ENCODE measurements at regions not wholly inside any gene's neighbourhood (a gene's known extent, or its start where the extent isn't known, plus 50 kb on each side); places are given as distances from the start of the nearest gene placed in this dataset.

GRCh38 chr12:41836416-41836815, 308.3 kb downstream of the GXYLT1 start:
- Mint-ChIP-seq H3K27ac (no peak overlapping the region), H3K4me1 (no peaks in the 10 kb centered on the region), H3K27me3 (peaks cover 2% of the 10 kb centered on the region), H3K4me3 (no peak overlapping the region), H3K9me3 (no peaks in the 10 kb centered on the region), H3K36me3 (ENCODE audit: low read depth) (no peaks in the 10 kb centered on the region)
- TF ChIP-seq, protein P1, sequence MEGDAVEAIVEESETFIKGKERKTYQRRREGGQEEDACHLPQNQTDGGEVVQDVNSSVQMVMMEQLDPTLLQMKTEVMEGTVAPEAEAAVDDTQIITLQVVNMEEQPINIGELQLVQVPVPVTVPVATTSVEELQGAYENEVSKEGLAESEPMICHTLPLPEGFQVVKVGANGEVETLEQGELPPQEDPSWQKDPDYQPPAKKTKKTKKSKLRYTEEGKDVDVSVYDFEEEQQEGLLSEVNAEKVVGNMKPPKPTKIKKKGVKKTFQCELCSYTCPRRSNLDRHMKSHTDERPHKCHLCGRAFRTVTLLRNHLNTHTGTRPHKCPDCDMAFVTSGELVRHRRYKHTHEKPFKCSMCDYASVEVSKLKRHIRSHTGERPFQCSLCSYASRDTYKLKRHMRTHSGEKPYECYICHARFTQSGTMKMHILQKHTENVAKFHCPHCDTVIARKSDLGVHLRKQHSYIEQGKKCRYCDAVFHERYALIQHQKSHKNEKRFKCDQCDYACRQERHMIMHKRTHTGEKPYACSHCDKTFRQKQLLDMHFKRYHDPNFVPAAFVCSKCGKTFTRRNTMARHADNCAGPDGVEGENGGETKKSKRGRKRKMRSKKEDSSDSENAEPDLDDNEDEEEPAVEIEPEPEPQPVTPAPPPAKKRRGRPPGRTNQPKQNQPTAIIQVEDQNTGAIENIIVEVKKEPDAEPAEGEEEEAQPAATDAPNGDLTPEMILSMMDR (IDR thresholded peaks at IDR 0.05): no peak
- ChIA-PET POLR2A (no interaction called here), CTCF (no interaction called here)
- DNase-seq (no peak), ATAC-seq (ENCODE audit: low read depth) (no peak)
- intact Hi-C loops (cut with micrococcal nuclease): no loop called here

GRCh38 chr12:41835556-41835955, 309.1 kb downstream of the GXYLT1 start:
- DNase-seq (no peak), ATAC-seq (ENCODE audit: low read depth) (no peak)
- Mint-ChIP-seq H3K27ac (no peak overlapping the region), H3K9me3 (no peaks in the 10 kb centered on the region), H3K4me3 (no peak overlapping the region), H3K36me3 (ENCODE audit: low read depth) (no peaks in the 10 kb centered on the region), H3K4me1 (no peaks in the 10 kb centered on the region), H3K27me3 (peaks cover 2% of the 10 kb centered on the region)
- ChIA-PET CTCF (no interaction called here), POLR2A (no interaction called here)
- TF ChIP-seq, protein P1 (IDR thresholded peaks at IDR 0.05): no peak
- intact Hi-C loops (cut with micrococcal nuclease): no loop called here

- Mint-ChIP-seq H3K4me3 (no peak overlapping the region), H3K4me1 (no peaks in the 10 kb centered on the region), H3K9me3 (no peaks in the 10 kb centered on the region), H3K27ac (no peak overlapping the region), H3K27me3 (no peaks in the 10 kb centered on the region), H3K36me3 (ENCODE audit: low read depth) (no peaks in the 10 kb centered on the region)
- ATAC-seq (ENCODE audit: low read depth): no peak
- ChIA-PET POLR2A (no interaction called here), CTCF (no interaction called here)
- no peak for DNase-seq
- TF ChIP-seq, protein P1 (IDR thresholded peaks at IDR 0.05): no peak
- intact Hi-C loops (cut with micrococcal nuclease): no loop called here
Observed at GRCh38 chr12:41819948-41820347, 324.7 kb downstream of the GXYLT1 start.

DNA sequence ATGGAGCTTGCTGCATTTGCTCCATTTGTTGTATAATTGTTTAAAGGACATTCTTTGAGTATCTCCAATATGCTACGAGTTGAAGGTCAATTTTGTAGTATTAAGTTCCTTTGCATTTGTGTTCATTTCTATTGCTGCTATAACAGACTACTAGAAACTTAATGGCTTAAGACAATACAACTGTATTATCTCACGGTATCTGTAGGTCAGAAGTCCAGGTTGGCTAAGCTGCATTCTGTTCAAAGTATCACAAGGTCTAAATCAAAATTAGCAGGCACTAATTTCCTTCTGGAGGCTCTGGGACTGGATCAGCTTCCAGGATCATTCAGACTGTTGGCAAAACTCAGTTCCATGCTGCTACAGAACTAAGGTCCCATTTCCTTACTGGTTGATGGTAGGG, 340.6 kb downstream of the GXYLT1 start:
- H3K27me3 Mint-ChIP-seq: no peaks in the 10 kb centered on the region
- POLR2A ChIA-PET: no interaction called here
- TF ChIP-seq, protein P1 (IDR thresholded peaks at IDR 0.05): no peak
- intact Hi-C loops (cut with micrococcal nuclease): loop anchor here (10.0 kb wide), 1 partner anchor 1059 kb away; no protein-coding TSS in a partner anchor
- no peak for DNase-seq
- H3K9me3 Mint-ChIP-seq: no peaks in the 10 kb centered on the region
- H3K4me3 Mint-ChIP-seq: no peak overlapping the region
- H3K4me1 Mint-ChIP-seq: no peaks in the 10 kb centered on the region
- ATAC-seq (ENCODE audit: low read depth): no peak
- CTCF ChIA-PET: no interaction called here
- no peaks in the 10 kb centered on the region for H3K36me3 Mint-ChIP-seq (ENCODE audit: low read depth)
- no peak overlapping the region for H3K27ac Mint-ChIP-seq

GRCh38 chr12:41802803-41803202, 341.9 kb downstream of the GXYLT1 start:
- H3K4me3 Mint-ChIP-seq: no peak overlapping the region
- CTCF ChIA-PET: no interaction called here
- H3K27ac Mint-ChIP-seq: no peak overlapping the region
- no peak for ATAC-seq (ENCODE audit: low read depth)
- TF ChIP-seq, protein P1 (IDR thresholded peaks at IDR 0.05): no peak
- intact Hi-C loops (cut with micrococcal nuclease): loop anchor here (10.0 kb wide), 1 partner anchor 1058 kb away; no protein-coding TSS in a partner anchor
- no peaks in the 10 kb centered on the region for H3K27me3 Mint-ChIP-seq
- no peaks in the 10 kb centered on the region for H3K4me1 Mint-ChIP-seq
- no peak for DNase-seq
- H3K36me3 Mint-ChIP-seq (ENCODE audit: low read depth): no peaks in the 10 kb centered on the region
- POLR2A ChIA-PET: no interaction called here
- no peaks in the 10 kb centered on the region for H3K9me3 Mint-ChIP-seq

All from activated B cell treated with CpG ODN at 0.5 μM for 24 hours (primary cell).